Neural progenitor cell (in vitro differentiated cells): ENCODE measurements at regions not wholly inside any gene's neighbourhood (a gene's known extent, or its start where the extent isn't known, plus 50 kb on each side); places are given as distances from the start of the nearest gene placed in this dataset.

ENCODE experiments used
- DNase-seq: peaks from one replicate; pipeline ENCODE4 v3.0.0-alpha.2; 2016; ENCODE audit warnings: low spot score
- H2AFZ ChIP-seq: fragments of 200-600 bp; sonication (generic); replicated peaks from 2 replicates; pipeline ENCODE4 v1.6.1; 2016; ENCODE audit warnings: antibody characterized with exemption
- H3F3A ChIP-seq: fragments of 200-600 bp; sonication (generic); 2 replicates; pipeline ENCODE4 v1.6.1; 2016; ENCODE audit warnings: antibody characterized with exemption, low read depth
- H3K27ac ChIP-seq: fragments of 200-600 bp; sonication (generic); 2 replicates; pipeline ENCODE4 v1.5.1; 2016; ENCODE audit warnings: mild to moderate bottlenecking
- H3K27me3 ChIP-seq: fragments of 200-600 bp; sonication (generic); 2 replicates; pipeline ENCODE4 v1.6.1; 2016; ENCODE audit warnings: mild to moderate bottlenecking, moderate library complexity
- H3K36me3 ChIP-seq: fragments of 200-600 bp; sonication (generic); 2 replicates; pipeline ENCODE4 v1.5.1; 2016
- H3K4me1 ChIP-seq: fragments of 200-600 bp; sonication (generic); 2 replicates; pipeline ENCODE4 v1.6.1; 2016; ENCODE audit warnings: mixed run types
- H3K4me2 ChIP-seq: fragments of 200-600 bp; sonication (generic); 2 replicates; pipeline ENCODE4 v1.6.1; 2016
- H3K4me3 ChIP-seq: fragments of 200-600 bp; sonication (generic); 2 replicates; pipeline ENCODE4 v1.5.1; 2016
- H3K79me2 ChIP-seq: fragments of 200-600 bp; sonication (generic); 2 replicates; pipeline ENCODE4 v1.6.1; 2016; ENCODE audit warnings: low read depth
- H3K9ac ChIP-seq: fragments of 200-600 bp; sonication (generic); 2 replicates; pipeline ENCODE4 v1.6.1; 2016
- H3K9me3 ChIP-seq: fragments of 200-600 bp; sonication (generic); 2 replicates; pipeline ENCODE4 v1.5.1; 2016; ENCODE audit warnings: low read depth
- H4K20me1 ChIP-seq: fragments of 200-600 bp; sonication (generic); 2 replicates; pipeline ENCODE4 v1.6.1; 2016; ENCODE audit warnings: low read depth
- H3K27ac Mint-ChIP-seq: 3 replicates; pipeline ENCODE4 v1.8.0; 2021; ENCODE audit warnings: mixed read lengths
- H3K27me3 Mint-ChIP-seq: 2 replicates; pipeline ENCODE4 v1.8.0; 2022; ENCODE audit warnings: low read depth, mild to moderate bottlenecking, inconsistent platforms, moderate library complexity, mixed read lengths; ENCODE audit not compliant: insufficient read depth
- H3K36me3 Mint-ChIP-seq: 3 replicates; pipeline ENCODE4 v1.8.0; 2021; ENCODE audit warnings: mixed read lengths
- H3K4me1 Mint-ChIP-seq: 3 replicates; pipeline ENCODE4 v1.8.0; 2021; ENCODE audit warnings: mixed read lengths
- H3K4me3 Mint-ChIP-seq: 3 replicates; pipeline ENCODE4 v1.8.0; 2021; ENCODE audit warnings: mild to moderate bottlenecking, moderate library complexity, mixed read lengths
- H3K9me3 Mint-ChIP-seq: 3 replicates; pipeline ENCODE4 v1.8.0; 2020; ENCODE audit warnings: mixed read lengths
- EZH2 ChIP-seq: fragments of 200-600 bp; sonication (generic); IDR thresholded peaks from 2 replicates; pipeline ENCODE4 v1.6.1; 2017; ENCODE audit warnings: antibody characterized with exemption, mild to moderate bottlenecking, moderate library complexity
- EZH2phosphoT487 ChIP-seq: fragments of 200-600 bp; sonication (generic); IDR thresholded peaks from 2 replicates; pipeline ENCODE4 v1.6.1; 2017; ENCODE audit warnings: antibody characterized with exemption
- TF ChIP-seq, protein P1 (sequence below): fragments of 200-600 bp; sonication (generic); IDR thresholded peaks from 2 replicates; pipeline ENCODE4 v1.5.1; 2017; ENCODE audit warnings: antibody characterized with exemption, mild to moderate bottlenecking

DNA sequence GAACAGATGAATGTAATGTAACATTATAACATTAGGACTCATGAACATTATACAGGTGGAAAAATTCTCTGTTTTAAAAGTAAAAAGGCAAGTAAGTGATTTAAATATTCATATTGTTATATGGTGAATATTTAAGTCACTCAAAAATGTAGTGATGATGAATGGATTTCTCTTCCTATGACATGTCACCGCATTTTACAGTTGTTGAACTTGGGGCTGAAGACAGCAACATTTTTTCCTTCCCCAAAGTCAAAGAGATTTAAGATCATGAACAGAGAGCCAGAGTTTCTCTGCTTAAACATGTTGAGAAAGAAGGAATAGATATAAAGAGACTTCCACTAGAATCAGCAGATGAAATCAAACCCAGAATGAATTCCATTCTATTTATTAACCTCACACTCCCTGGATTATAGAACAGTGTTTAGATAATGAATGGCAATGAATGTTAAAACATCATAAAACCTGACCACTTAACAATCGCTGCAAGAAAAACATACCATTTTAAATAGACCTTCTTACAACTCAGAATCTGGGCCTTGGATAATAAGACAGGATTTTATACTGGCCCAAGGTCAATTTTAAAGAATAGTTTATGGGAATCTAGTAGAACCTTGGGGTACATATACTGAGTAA, 163.6 kb upstream of the SIX2 start:
- peaks cover 3% of the 10 kb centered on the region for H3K4me1 Mint-ChIP-seq
- TF ChIP-seq EZH2phosphoT487 (no peak), EZH2 (no peak)
- TF ChIP-seq, protein P1, sequence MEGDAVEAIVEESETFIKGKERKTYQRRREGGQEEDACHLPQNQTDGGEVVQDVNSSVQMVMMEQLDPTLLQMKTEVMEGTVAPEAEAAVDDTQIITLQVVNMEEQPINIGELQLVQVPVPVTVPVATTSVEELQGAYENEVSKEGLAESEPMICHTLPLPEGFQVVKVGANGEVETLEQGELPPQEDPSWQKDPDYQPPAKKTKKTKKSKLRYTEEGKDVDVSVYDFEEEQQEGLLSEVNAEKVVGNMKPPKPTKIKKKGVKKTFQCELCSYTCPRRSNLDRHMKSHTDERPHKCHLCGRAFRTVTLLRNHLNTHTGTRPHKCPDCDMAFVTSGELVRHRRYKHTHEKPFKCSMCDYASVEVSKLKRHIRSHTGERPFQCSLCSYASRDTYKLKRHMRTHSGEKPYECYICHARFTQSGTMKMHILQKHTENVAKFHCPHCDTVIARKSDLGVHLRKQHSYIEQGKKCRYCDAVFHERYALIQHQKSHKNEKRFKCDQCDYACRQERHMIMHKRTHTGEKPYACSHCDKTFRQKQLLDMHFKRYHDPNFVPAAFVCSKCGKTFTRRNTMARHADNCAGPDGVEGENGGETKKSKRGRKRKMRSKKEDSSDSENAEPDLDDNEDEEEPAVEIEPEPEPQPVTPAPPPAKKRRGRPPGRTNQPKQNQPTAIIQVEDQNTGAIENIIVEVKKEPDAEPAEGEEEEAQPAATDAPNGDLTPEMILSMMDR: no peak
- no peak overlapping the region for H3K27ac ChIP-seq
- H3K9ac ChIP-seq: no peak overlapping the region
- peaks cover 15% of the 10 kb centered on the region for H4K20me1 ChIP-seq
- no peaks in the 10 kb centered on the region for H3K9me3 ChIP-seq
- no peak overlapping the region for H2AFZ ChIP-seq
- no peaks in the 10 kb centered on the region for H3K79me2 ChIP-seq
- H3F3A ChIP-seq: peaks cover 2% of the 10 kb centered on the region
- no peaks in the 10 kb centered on the region for H3K9me3 Mint-ChIP-seq
- no peak overlapping the region for H3K4me3 ChIP-seq
- no peaks in the 10 kb centered on the region for H3K36me3 Mint-ChIP-seq
- no peak overlapping the region for H3K4me3 Mint-ChIP-seq
- H3K4me1 ChIP-seq: peaks cover 13% of the 10 kb centered on the region
- H3K27me3 Mint-ChIP-seq: peaks cover 33% of the 10 kb centered on the region
- H3K27ac Mint-ChIP-seq: no peak overlapping the region
- no peaks in the 10 kb centered on the region for H3K36me3 ChIP-seq
- H3K4me2 ChIP-seq: no peak overlapping the region
- peaks cover 69% of the 10 kb centered on the region for H3K27me3 ChIP-seq
- no peak for DNase-seq

- H3K4me1 ChIP-seq: peaks cover 13% of the 10 kb centered on the region
- Mint-ChIP-seq H3K36me3 (no peaks in the 10 kb centered on the region), H3K4me1 (peaks cover 3% of the 10 kb centered on the region), H3K27me3 (peaks cover 38% of the 10 kb centered on the region), H3K4me3 (no peak overlapping the region), H3K27ac (no peak overlapping the region), H3K9me3 (no peaks in the 10 kb centered on the region)
- no peak overlapping the region for H3K4me3 ChIP-seq
- H4K20me1 ChIP-seq: peaks cover 20% of the 10 kb centered on the region
- no peak overlapping the region for H3K4me2 ChIP-seq
- H3K27ac ChIP-seq: no peak overlapping the region
- no peaks in the 10 kb centered on the region for H3K9me3 ChIP-seq
- H3K79me2 ChIP-seq: no peaks in the 10 kb centered on the region
- no peaks in the 10 kb centered on the region for H3K36me3 ChIP-seq
- TF ChIP-seq, protein P1: no peak
- no peak for TF ChIP-seq EZH2
- TF ChIP-seq EZH2phosphoT487: no peak
- peaks cover 6% of the 10 kb centered on the region for H3F3A ChIP-seq
- no peak for DNase-seq
- H2AFZ ChIP-seq: no peak overlapping the region
- no peak overlapping the region for H3K9ac ChIP-seq
- peaks cover 77% of the 10 kb centered on the region for H3K27me3 ChIP-seq
Measured at GRCh38 chr2:45172142-45172541, 162.9 kb upstream of the SIX2 start.

DNA sequence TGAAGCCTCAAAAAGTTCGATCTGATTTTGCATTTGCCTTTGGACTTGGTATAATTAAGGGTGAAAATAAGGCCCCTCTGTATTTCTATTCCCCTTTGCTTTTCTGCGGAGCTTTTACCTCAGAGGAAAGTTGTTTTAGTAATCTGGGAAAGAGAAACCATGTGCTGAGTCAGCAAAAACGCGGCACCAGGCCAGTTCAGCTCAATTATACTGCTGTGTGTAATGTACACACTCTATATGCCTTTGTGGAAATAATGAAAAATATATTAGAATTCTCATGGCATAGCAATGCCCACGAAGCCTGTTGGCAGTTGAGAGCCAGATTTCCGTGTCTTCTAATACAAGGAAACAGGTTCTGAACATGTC, 161.9 kb upstream of the SIX2 start:
- Mint-ChIP-seq H3K4me3 (no peak overlapping the region), H3K36me3 (no peaks in the 10 kb centered on the region), H3K9me3 (no peaks in the 10 kb centered on the region), H3K27me3 (peaks cover 41% of the 10 kb centered on the region), H3K27ac (no peak overlapping the region), H3K4me1 (peaks cover 8% of the 10 kb centered on the region)
- peaks cover 87% of the 10 kb centered on the region for H3K27me3 ChIP-seq
- DNase-seq: no peak
- no peak for TF ChIP-seq EZH2phosphoT487
- TF ChIP-seq EZH2: no peak
- TF ChIP-seq, protein P1: no peak
- H3K79me2 ChIP-seq: no peaks in the 10 kb centered on the region
- H3K4me1 ChIP-seq: peaks cover 17% of the 10 kb centered on the region
- H3K27ac ChIP-seq: no peak overlapping the region
- H2AFZ ChIP-seq: no peak overlapping the region
- H3F3A ChIP-seq: peaks cover 9% of the 10 kb centered on the region
- H3K4me3 ChIP-seq: no peak overlapping the region
- no peaks in the 10 kb centered on the region for H3K36me3 ChIP-seq
- H3K9ac ChIP-seq: no peak overlapping the region
- H3K4me2 ChIP-seq: peak overlapping the region; percentile 91
- H4K20me1 ChIP-seq: peaks cover 22% of the 10 kb centered on the region
- no peaks in the 10 kb centered on the region for H3K9me3 ChIP-seq
